Endothelial cell of umbilical vein (primary cell): ENCODE measurements at regions not wholly inside any gene's neighbourhood (a gene's known extent, or its start where the extent isn't known, plus 50 kb on each side); places are given as distances from the start of the nearest gene placed in this dataset.

ENCODE experiments used
- BruUV-seq: library from RNA; stranded (reverse); fragments of 400-500 nt; replicated peaks from 2 replicates; lab custom pipeline; 2021; lab: Mats Ljungman, UMichigan
- CTCF ChIA-PET: fragments of 300-600, 350-600 bp; sonication (Branson Sonifier 250); formaldehyde crosslinking; loops from one replicate; lab custom pipeline; 2021; ENCODE audit warnings: antibody characterized with exemption, inconsistent platforms; lab: Charles Lee
- POLR2A ChIA-PET: fragments of 300-600, 350-600 bp; sonication (Branson Sonifier 250); formaldehyde crosslinking; loops from one replicate; lab custom pipeline; 2021; ENCODE audit warnings: antibody characterized with exemption, inconsistent platforms; lab: Charles Lee
- DNase-seq: peaks from one replicate; pipeline ENCODE4 v3.0.0-alpha.2; 2011; ENCODE audit warnings: low read depth, low spot score
- FAIRE-seq: peaks from 2 replicates; lab custom pipeline; 2011; peaks lifted over from hg19 to GRCh38; lab: Jason Lieb, UNC
- H2AFZ ChIP-seq: 2 replicates; pipeline ENCODE4 v1.6.0; 2012; ENCODE audit warnings: low read depth, low read length, control low read depth, inconsistent platforms
- H3K27ac ChIP-seq: 2 replicates; pipeline ENCODE4 v1.5.1; 2011; ENCODE audit warnings: low read depth, mild to moderate bottlenecking, control low read depth, low read length, moderate library complexity; ENCODE audit not compliant: insufficient read depth
- H3K27me3 ChIP-seq, 2 experiments: 2 replicates each; pipeline versions ENCODE4 v1.6.0 to v1.6.1; 2011; ENCODE audit warnings: low read length in 2 of 2, mixed read lengths in 1 of 2; ENCODE audit not compliant: control insufficient read depth in 2 of 2, insufficient read depth in 2 of 2
- H3K36me3 ChIP-seq, 2 experiments: 2 replicates in 1 of 2; 3 replicates in 1 of 2; pipeline ENCODE4 v1.5.1; 2011; ENCODE audit warnings: low read length in 2 of 2, mild to moderate bottlenecking in 1 of 2, moderate library complexity in 1 of 2; ENCODE audit not compliant: control insufficient read depth in 2 of 2, insufficient read depth in 2 of 2; ENCODE audit errors: extremely low read depth in 1 of 2
- H3K4me1 ChIP-seq: 3 replicates; pipeline ENCODE4 v1.5.1; 2011; ENCODE audit warnings: mild to moderate bottlenecking, low read length; ENCODE audit not compliant: control insufficient read depth, insufficient read depth; ENCODE audit errors: extremely low read depth
- H3K4me2 ChIP-seq: 2 replicates; pipeline ENCODE4 v1.6.1; 2011; ENCODE audit warnings: low read length, control low read depth, mixed read lengths; ENCODE audit not compliant: insufficient read depth
- H3K4me3 ChIP-seq, 3 experiments: fragments of 200-600 bp in 1 of 3; sonication (generic), shearing (Covaris generic) in 1 of 3; replicated peaks in 1 of 3; 2 replicates each; pipeline ENCODE4 v1.5.1; 2011 to 2016; ENCODE audit warnings: control low read depth in 3 of 3, low read length in 3 of 3, mild to moderate bottlenecking in 2 of 3, inconsistent platforms in 1 of 3, low read depth in 1 of 3, moderate library complexity in 1 of 3; ENCODE audit not compliant: insufficient read depth in 1 of 3
- H3K79me2 ChIP-seq: 2 replicates; pipeline ENCODE4 v1.6.0; 2012; ENCODE audit warnings: low read length, inconsistent platforms; ENCODE audit not compliant: control insufficient read depth, insufficient read depth
- H3K9ac ChIP-seq: replicated peaks from 2 replicates; pipeline ENCODE3; 2011; ENCODE audit warnings: low read length, control low read depth; ENCODE audit not compliant: insufficient read depth; ENCODE audit errors: extremely low read depth
- H3K9me1 ChIP-seq: replicated peaks from 3 replicates; pipeline ENCODE4 v1.6.0; 2011; ENCODE audit warnings: mild to moderate bottlenecking, low read length; ENCODE audit not compliant: control insufficient read depth, insufficient read depth; ENCODE audit errors: extremely low read depth
- H3K9me3 ChIP-seq: replicated peaks from 2 replicates; pipeline ENCODE4 v1.5.1; 2012; ENCODE audit warnings: low read length, inconsistent platforms; ENCODE audit not compliant: control insufficient read depth, insufficient read depth
- H4K20me1 ChIP-seq: replicated peaks from 2 replicates; pipeline ENCODE3; 2011; ENCODE audit warnings: mild to moderate bottlenecking, low read length; ENCODE audit not compliant: control insufficient read depth, insufficient read depth; ENCODE audit errors: extremely low read depth
- CTCF ChIP-seq, 2 donors: IDR thresholded peaks; 1 replicate in 1 of 2; 2 replicates in 1 of 2; pipeline ENCODE4 v1.5.1; 2011; ENCODE audit warnings: low read length in 2 of 2, mild to moderate bottlenecking in 2 of 2, moderate library complexity in 2 of 2, control low read depth in 1 of 2, inconsistent platforms in 1 of 2, low read depth in 1 of 2; ENCODE audit not compliant: insufficient read depth in 1 of 2; ENCODE audit errors: extremely low read depth in 1 of 2
- FOS ChIP-seq: IDR thresholded peaks from 2 replicates; pipeline ENCODE4 v1.6.1; 2011; ENCODE audit warnings: mild to moderate bottlenecking, low read length, moderate library complexity, borderline replicate concordance; ENCODE audit not compliant: insufficient read depth
- GATA2 ChIP-seq: IDR thresholded peaks from 2 replicates; pipeline ENCODE4 v1.7.0; 2011; ENCODE audit warnings: low read depth, mild to moderate bottlenecking, moderate library complexity, mixed read lengths, low read length; ENCODE audit not compliant: insufficient read length, insufficient read depth
- JUN ChIP-seq: IDR thresholded peaks from 2 replicates; pipeline ENCODE4 v1.6.1; 2011; ENCODE audit warnings: borderline replicate concordance, low read depth; ENCODE audit not compliant: insufficient read length, insufficient read depth
- MAX ChIP-seq: IDR thresholded peaks from 2 replicates; pipeline ENCODE4 v1.6.1; 2011; ENCODE audit not compliant: insufficient read depth, insufficient read length
- POLR2AphosphoS5 ChIP-seq: IDR thresholded peaks from 2 replicates; pipeline ENCODE4 v1.6.1; 2012; ENCODE audit warnings: low read depth, mild to moderate bottlenecking, control low read depth, low read length, moderate library complexity; ENCODE audit not compliant: insufficient read depth
- dilution Hi-C: fragments of 300-500 bp; cut with MboI; formaldehyde crosslinking; loops from one replicate; pipeline ENCODE4 v1.15.0; 2019; ENCODE audit warnings: low sequenced_read_pairs; ENCODE audit not compliant: extremely low pct_ligation_motif_present
- intact Hi-C: fragments of 100-400 bp; cut with micrococcal nuclease; formaldehyde crosslinking; loops from one replicate; pipeline ENCODE4 v1.10.0; 2022

GRCh38 chr3:95335517-95335916 lies 1272.7 kb downstream of the NSUN3 start:
- POLR2A ChIA-PET: no interaction called here
- intact Hi-C loops (no loop called here), dilution Hi-C loops (no loop called here)
- no peaks in the 10 kb centered on the region for H3K9me3 ChIP-seq
- no peaks in the 10 kb centered on the region for H3K79me2 ChIP-seq
- no TSS peak for BruUV-seq
- H3K4me2 ChIP-seq: no peak overlapping the region
- no peaks in the 10 kb centered on the region for H3K36me3 ChIP-seq
- no peaks in the 10 kb centered on the region for H3K9me1 ChIP-seq
- DNase-seq: no peak
- CTCF ChIA-PET: no interaction called here
- no peaks in the 10 kb centered on the region for H3K4me1 ChIP-seq
- TF ChIP-seq GATA2 (no peak), FOS (no peak), MAX (no peak), JUN (no peak), CTCF (IDR thresholded peaks at IDR 0.05; ENCODE audit: extremely low read depth in 1 of 2, insufficient read depth in 1 of 2, low read depth in 1 of 2, low read length in 2 of 2) (no peak)
- no peaks in the 10 kb centered on the region for H4K20me1 ChIP-seq
- H3K4me3 ChIP-seq: no peak overlapping the region
- no peaks in the 10 kb centered on the region for H3K27me3 ChIP-seq
- H2AFZ ChIP-seq: no peak overlapping the region
- no peak overlapping the region for H3K27ac ChIP-seq
- no peak overlapping the region for H3K9ac ChIP-seq
- no peak for FAIRE-seq

GRCh38 chr3:95338446-95338845 lies 1275.6 kb downstream of the NSUN3 start:
- Histone ChIP-seq H3K4me3 (no peak overlapping the region), H3K9ac (no peak overlapping the region), H3K9me3 (no peaks in the 10 kb centered on the region), H3K79me2 (no peaks in the 10 kb centered on the region), H3K36me3 (no peaks in the 10 kb centered on the region), H4K20me1 (no peaks in the 10 kb centered on the region), H3K27ac (no peak overlapping the region), H3K4me1 (no peaks in the 10 kb centered on the region), H2AFZ (no peak overlapping the region), H3K9me1 (no peaks in the 10 kb centered on the region), H3K27me3 (no peaks in the 10 kb centered on the region), H3K4me2 (no peak overlapping the region)
- intact Hi-C loops (no loop called here), dilution Hi-C loops (no loop called here)
- no TSS peak for BruUV-seq
- DNase-seq (no peak), FAIRE-seq (no peak)
- CTCF ChIA-PET: no interaction called here
- POLR2A ChIA-PET: no interaction called here
- TF ChIP-seq POLR2AphosphoS5 (no peak), MAX (no peak)
